ENCODE measurements at regions not wholly inside any gene's neighbourhood (a gene's known extent, or its start where the extent isn't known, plus 50 kb on each side); places are given as distances from the start of the nearest gene placed in this dataset.
A peak's percentile ranks its signal among the peaks of the same experiment; 100 is the strongest.

- DNase-seq (ENCODE audit: low read depth), result no peak
These were observed 173.9 kb downstream of the CALCRL start for GRCh38 chr2:187274146-187274545.

DNA sequence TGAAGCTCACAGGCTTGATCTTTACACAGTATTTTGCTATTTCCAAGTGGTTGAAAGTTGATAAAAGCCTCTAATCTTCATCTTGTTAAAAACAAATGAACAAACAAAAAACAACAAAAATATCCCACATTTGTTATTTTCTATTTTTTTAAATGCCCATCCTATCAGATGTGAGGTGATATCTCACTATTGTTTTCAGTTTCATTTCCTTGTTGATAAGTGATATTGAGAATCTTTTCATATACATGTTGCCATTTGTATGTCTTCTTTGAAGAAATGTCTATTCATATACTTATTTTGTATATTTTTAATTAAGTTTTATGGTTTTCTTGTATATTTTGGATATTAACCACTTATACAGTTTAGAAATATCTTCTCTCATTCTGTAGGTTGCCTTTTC lies 175.8 kb downstream of the CALCRL start:
- no peak for DNase-seq (ENCODE audit: low read depth)

DNA sequence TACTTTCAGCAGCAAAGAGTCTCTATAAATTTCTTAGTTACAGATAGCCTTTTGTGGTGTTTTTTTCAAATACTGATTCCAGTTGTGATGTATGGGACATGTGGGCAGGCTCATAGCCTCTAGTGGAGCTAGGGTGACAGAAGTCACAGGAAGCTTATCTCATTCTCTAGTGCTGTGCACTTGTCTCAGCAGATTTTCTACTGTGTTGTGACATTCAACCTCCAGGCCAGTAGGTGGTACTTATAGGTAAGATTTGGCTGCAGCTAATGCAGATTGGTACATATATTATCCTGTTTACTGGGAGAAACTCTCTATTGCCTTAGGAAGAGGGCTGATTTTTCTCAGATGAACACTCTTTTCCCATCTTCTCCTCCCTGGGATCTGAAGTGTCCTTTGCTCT lies 176.2 kb downstream of the CALCRL start:
- no peak for DNase-seq (ENCODE audit: low read depth)

DNA sequence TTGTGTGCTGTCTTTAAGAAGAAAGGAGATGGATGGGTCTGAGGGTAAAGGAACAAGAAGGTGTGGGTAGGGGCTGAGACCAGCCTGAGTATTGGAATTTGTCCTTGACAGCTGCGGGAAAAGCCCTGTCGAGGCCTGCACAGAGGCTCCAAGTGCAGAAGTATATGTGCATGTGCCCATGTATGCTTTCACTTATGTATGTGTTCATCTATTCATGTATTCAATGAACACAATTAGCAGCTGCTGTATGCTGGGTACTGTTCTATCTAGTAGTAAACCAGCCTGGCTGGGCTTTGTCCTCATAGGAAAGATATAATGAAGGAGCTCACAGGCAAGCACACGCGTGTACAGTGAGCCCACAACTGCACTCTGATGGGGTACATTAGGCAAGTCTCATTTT lies 181.4 kb downstream of the CALCRL start:
- DNase-seq (ENCODE audit: low read depth), result no peak

- no peak for DNase-seq (ENCODE audit: low read depth)
These were observed 181.9 kb downstream of the CALCRL start for GRCh38 chr2:187266147-187266546.

GRCh38 chr2:187264612-187265011 lies 183.4 kb downstream of the CALCRL start:
- DNase-seq (ENCODE audit: low read depth), result no peak

DNA sequence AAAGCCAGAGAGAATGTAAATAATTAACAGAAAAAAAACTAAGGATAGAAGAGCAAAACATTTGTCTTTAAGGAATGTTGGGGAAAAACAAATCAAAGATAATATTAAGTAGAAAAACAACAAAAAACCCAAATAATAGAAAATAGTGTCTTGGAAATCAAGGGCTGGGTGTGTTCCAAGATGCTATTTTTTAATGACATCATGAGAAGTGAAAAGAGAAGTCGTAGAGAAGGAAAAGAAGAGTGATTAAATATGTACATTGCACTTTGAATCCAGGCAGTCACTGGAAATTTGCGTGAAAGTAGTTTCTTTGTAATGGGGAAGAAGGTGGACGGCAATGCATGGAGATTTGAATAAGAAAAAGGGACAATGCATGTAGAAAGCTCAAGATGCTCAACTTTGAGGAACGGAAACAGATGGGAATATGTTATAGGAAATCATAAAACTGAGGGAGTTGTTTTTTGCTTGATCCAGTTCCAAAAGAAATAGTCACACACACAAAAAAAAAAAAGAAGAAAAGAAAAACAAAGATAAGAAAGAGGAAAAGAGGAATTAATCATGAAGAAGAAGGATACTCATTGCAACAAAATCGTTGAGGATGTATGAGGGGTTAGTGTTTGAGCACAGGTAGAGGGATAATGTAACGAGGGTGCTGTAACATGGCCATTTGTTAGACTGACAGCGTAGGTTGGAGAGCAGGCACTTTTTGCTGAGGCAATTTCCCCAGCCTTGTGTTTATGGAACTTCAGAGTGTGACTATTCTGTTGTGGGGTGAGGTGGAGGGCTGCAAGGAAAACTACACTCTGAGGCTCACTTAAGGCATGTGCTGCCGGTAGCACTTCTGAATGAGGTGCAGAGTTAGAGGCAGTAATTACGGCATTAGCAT lies 184.1 kb downstream of the CALCRL start:
- no peak for DNase-seq (ENCODE audit: low read depth)

DNA sequence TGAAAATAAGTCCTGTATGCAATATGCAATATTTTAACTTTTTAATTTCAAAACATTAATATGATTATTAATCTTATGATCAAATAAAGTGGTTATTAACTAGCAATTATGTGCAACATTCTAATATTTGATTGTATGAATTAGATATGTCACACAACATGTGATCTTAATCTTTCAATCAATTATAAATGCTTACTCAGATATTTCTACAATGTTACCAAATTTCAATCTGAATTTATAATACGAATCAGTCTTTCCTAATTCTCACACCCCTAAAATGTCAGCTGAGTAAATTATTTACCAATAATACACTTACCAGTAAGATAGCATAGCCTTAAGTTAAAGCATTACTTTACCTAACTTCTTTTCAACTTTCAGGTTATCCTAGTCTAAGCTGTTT lies 186.3 kb downstream of the CALCRL start:
- no peak for DNase-seq (ENCODE audit: low read depth)

- DNase-seq (ENCODE audit: low read depth), result no peak
These were observed 196.0 kb downstream of the CALCRL start for GRCh38 chr2:187252063-187252462.

DNA sequence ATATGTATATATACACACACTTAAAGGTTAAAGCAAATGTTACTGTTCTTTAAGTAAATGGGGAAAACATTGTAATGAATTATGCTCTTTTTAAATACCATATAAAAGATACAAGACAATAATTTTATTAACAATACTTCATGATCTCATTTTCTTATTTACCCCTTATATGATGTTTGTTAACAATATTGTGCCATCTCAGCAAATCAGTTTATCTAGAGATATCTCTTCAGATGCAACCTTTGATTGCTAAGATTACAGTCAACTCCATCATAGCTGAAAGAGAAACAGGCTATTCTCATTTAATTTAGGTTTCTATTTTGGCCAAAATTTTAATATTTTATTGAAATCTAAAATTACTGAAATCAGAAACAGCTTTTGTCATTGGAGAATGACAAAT lies 197.9 kb downstream of the CALCRL start:
- DNase-seq (ENCODE audit: low read depth), result no peak

- DNase-seq (ENCODE audit: low read depth), result peak; percentile 24
These were observed 214.2 kb downstream of the CALCRL start for GRCh38 chr2:187233811-187234210.

GRCh38 chr2:187232749-187233148 lies 215.3 kb downstream of the CALCRL start:
- DNase-seq (ENCODE audit: low read depth), result no peak

- DNase-seq (ENCODE audit: low read depth), result no peak
These were observed 218.0 kb downstream of the CALCRL start for GRCh38 chr2:187230088-187230487.

- DNase-seq (ENCODE audit: low read depth), result no peak
These were observed 219.1 kb downstream of the CALCRL start for GRCh38 chr2:187228986-187229385.

- no peak for DNase-seq (ENCODE audit: low read depth)
These were observed 223.1 kb downstream of the CALCRL start for GRCh38 chr2:187224989-187225388.

- no peak for DNase-seq (ENCODE audit: low read depth)
These were observed 228.0 kb downstream of the CALCRL start for GRCh38 chr2:187220071-187220470.

- DNase-seq (ENCODE audit: low read depth), result peak; percentile 37
These were observed 232.4 kb downstream of the CALCRL start for GRCh38 chr2:187215532-187216240.

GRCh38 chr2:187214306-187214705 lies 233.7 kb downstream of the CALCRL start:
- no peak for DNase-seq (ENCODE audit: low read depth)

GRCh38 chr2:187213798-187214197 lies 234.3 kb downstream of the CALCRL start:
- DNase-seq (ENCODE audit: low read depth), result no peak

DNA sequence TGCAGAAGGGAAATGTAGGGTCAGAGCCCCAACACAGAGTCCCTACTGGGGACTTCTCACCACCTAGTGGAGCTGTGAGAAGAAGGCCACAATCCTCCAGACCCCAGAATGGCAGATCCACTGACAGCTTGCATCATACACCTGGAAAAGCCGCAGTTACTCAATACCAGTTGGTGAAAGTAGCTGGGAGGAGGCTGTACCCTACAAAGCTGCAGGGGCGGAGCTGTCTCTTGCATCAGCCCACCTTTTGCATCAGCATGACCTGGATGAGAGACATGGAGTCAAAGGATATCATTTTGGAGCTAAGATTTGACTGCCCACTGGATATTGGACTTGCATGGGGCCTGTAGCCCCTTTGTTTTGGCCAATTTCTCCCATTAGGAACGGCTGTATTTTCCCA lies 237.3 kb downstream of the CALCRL start:
- DNase-seq (ENCODE audit: low read depth), result peak; percentile 14

GRCh38 chr2:187208199-187208785 lies 239.8 kb downstream of the CALCRL start:
- no peak for DNase-seq (ENCODE audit: low read depth)

- DNase-seq (ENCODE audit: low read depth), result no peak
These were observed 240.9 kb downstream of the CALCRL start for GRCh38 chr2:187207126-187207525.

DNA sequence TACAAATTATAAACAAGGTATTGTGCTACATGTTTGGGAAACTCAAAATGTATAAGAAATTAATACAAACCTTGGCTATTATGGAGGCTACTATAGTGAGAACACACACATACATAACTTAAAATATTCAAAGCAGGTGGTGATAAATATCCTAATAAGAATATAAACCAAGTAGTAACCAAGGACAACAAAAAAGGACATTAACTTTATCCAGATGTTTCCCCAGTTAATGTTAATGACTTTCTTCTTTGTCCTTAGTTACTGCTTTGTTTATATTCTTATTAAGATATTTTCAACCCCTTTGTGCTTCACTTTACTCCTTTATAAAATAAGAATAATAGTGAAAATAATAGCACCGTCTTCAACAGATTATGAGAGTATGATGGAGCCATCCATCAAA lies 241.6 kb downstream of the CALCRL start:
- DNase-seq (ENCODE audit: low read depth), result no peak

All from amniotic epithelial cell (primary cell).